ENCODE measurements at regions not wholly inside any gene's neighbourhood (a gene's known extent, or its start where the extent isn't known, plus 50 kb on each side); places are given as distances from the start of the nearest gene placed in this dataset.

DNA sequence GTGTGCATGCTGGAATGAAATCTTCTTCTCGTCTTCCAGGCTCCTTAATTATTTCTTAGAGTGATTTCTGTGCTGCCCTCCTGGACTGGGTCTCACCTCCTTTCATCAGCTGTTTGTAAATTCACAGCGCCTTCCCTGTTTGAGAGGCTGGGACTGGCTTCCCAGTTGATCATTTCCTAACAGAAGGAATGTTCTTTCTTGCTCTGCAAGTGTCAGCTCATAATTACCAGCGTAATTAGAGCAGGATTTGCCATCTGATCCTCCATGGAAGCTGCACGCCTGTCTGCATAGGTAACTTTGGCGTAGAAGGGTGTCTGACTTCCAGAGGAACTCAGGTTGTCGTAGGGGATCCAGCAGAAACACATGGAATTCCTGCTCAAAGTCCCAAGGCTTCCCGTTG, 375.0 kb upstream of the EEF2KMT start:
- H3K27ac ChIP-seq = no peak overlapping the region
- no peak for DNase-seq (ENCODE audit: low read depth, low spot score)

DNA sequence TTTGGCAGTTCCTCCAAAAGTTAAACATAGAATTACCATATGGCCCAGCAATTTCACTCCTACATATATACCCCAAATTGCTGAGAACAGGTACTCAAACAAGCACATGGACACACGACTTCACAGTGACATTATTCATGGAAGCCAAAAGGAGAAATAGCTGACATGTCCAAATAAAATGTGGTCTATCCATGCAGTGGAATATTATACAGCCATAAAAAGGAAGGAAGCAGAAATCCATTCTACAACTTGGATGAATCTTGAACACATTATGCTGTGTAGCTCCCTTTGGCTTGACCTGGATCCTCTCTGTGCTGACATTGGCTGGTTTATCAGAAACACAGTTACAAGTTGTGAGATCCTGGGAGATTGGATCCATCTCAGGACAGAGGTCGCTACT, 370.9 kb upstream of the EEF2KMT start:
- H3K27ac ChIP-seq = no peak overlapping the region
- no peak for DNase-seq (ENCODE audit: low read depth, low spot score)

GRCh38 chr16:5467552-5467951, 370.0 kb upstream of the EEF2KMT start:
- no peak for DNase-seq (ENCODE audit: low read depth, low spot score)
- H3K27ac ChIP-seq = no peak overlapping the region

- no peak overlapping the region for H3K27ac ChIP-seq
- DNase-seq (ENCODE audit: low read depth, low spot score) = no peak
These were observed 369.0 kb upstream of the EEF2KMT start for GRCh38 chr16:5466551-5466950.

GRCh38 chr16:5465714-5466113, 368.1 kb upstream of the EEF2KMT start:
- H3K27ac ChIP-seq = no peak overlapping the region
- no peak for DNase-seq (ENCODE audit: low read depth, low spot score)

- no peak overlapping the region for H3K27ac ChIP-seq
- DNase-seq (ENCODE audit: low read depth, low spot score) = no peak
These were observed 366.2 kb upstream of the EEF2KMT start for GRCh38 chr16:5463820-5464219.

DNA sequence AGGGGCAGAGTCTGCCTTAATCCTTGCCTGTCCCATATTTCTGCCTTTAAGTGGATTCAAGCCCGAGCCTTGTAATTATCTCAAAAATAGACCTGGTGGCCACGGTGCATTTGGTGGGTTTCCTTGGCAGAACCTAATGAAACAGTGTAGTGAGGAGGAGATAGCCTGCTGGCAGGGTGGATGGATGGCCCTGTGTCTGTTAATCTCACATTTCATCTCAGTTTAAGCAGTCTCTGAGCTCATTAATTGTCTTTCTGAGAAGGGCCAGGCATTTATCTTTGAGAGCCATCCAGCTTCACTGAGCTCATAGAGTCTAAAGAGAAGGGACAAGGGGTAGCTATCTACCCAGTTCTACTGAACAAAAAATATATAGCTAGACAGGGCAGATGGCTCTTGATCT, 364.0 kb upstream of the EEF2KMT start:
- no peak for DNase-seq (ENCODE audit: low read depth, low spot score)
- no peak overlapping the region for H3K27ac ChIP-seq

GRCh38 chr16:5461141-5461540, 363.5 kb upstream of the EEF2KMT start:
- no peak overlapping the region for H3K27ac ChIP-seq
- no peak for DNase-seq (ENCODE audit: low read depth, low spot score)

DNA sequence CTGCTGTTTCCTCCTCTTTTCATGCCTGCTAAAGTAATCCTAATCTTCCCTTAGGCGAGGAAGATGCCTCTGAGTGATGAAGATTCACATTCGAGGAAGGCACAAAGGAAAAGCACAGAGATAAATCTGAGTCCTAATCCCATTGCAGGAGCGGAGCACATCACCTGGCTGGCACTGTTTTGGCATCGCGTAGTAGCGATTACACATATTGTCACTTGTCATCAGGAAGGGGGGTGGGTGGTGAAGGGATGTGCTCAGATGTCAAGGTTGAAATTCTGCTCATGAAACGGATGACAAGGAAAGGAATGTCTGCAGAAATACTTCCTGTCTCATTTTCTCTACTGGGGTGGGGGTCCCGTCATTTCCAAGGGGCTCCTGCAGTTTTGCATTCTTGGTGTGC, 363.1 kb upstream of the EEF2KMT start:
- no peak for DNase-seq (ENCODE audit: low read depth, low spot score)

GRCh38 chr16:5459863-5460262, 362.3 kb upstream of the EEF2KMT start:
- H3K27ac ChIP-seq = no peak overlapping the region

More for the DNA sequence above, 363.1 kb upstream of the EEF2KMT start:
- no peak overlapping the region for H3K27ac ChIP-seq

GRCh38 chr16:5455110-5455509, 357.5 kb upstream of the EEF2KMT start:
- H3K27ac ChIP-seq = no peak overlapping the region
- DNase-seq (ENCODE audit: low read depth, low spot score) = no peak

More at GRCh38 chr16:5459863-5460262, 362.3 kb upstream of the EEF2KMT start:
- DNase-seq (ENCODE audit: low read depth, low spot score) = no peak

DNA sequence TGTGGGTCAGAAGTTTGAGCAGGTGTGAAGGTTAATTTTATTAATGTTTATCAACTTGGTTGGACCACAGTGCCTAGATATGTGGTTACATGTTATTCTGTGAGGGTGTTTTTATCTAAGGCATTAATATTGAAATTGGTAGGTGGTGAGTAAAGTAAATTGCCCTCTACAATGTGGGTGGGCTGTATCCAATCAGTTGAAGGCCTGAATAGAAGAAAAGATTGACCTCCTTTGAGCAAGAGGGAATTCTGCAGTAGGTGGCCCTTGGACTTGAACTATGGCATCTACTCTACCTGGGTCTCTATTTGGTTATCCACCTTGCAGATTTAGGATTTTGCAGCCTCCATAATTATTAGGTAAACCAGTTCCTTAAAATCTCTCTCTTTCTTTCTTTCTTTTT, 356.8 kb upstream of the EEF2KMT start:
- H3K27ac ChIP-seq = no peak overlapping the region
- no peak for DNase-seq (ENCODE audit: low read depth, low spot score)

DNA sequence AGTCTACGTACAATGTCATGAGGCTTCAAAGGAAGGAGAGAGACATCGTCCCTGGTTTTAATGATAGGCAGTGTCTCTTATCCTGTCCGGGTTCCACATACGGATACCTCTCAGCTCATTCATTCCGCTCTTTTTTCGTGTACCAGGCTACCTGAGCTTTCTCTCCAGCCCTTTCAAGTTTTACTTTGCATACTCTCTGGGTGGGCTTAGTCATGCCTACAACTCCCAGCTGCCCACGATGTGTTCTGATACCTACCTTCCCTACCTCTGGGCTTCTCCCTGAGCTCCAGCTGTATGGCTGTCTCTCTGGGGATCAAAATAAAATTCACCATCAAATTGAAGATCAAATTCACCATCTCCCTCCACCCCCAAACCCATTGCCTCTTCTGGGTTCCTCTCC, 354.0 kb upstream of the EEF2KMT start:
- H3K27ac ChIP-seq = no peak overlapping the region
- DNase-seq (ENCODE audit: low read depth, low spot score) = no peak

DNA sequence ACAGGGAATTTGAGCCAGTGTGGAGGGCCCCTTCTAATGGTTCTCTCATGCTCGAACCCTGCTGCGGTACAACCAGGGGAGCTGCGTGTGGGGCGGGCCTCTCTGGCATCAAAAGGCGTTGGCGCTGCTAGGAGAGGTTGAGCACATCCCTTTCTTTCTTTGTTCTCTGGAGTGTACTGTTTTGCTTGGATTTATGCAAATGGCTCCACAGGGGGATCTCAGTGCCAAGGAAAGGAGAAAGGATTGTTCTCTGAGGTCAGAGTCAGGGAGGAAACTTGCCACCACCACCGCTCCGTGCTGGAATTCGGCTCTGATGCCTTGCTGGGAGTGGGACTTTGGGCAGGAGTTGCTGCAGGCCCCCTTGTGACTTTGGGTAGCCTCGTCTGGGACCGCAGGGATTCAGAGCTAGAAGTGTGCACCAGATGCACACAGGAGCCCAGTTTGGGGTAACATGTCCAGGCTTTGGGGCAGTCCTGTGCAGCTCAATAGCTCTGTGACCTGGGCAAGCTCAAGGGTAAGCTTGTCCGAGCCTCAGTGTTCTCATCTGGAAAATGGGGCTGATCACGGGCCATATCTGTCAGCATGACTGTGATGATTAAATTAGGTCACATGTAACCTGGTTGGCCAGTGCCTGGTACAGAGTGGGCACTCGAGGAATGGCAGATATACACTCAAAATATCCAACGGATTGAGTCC, 353.0 kb upstream of the EEF2KMT start:
- DNase-seq (ENCODE audit: low read depth, low spot score) = no peak
- no peak overlapping the region for H3K27ac ChIP-seq

- no peak overlapping the region for H3K27ac ChIP-seq
- DNase-seq (ENCODE audit: low read depth, low spot score) = no peak
These were observed 352.3 kb upstream of the EEF2KMT start for GRCh38 chr16:5449901-5450300.

DNA sequence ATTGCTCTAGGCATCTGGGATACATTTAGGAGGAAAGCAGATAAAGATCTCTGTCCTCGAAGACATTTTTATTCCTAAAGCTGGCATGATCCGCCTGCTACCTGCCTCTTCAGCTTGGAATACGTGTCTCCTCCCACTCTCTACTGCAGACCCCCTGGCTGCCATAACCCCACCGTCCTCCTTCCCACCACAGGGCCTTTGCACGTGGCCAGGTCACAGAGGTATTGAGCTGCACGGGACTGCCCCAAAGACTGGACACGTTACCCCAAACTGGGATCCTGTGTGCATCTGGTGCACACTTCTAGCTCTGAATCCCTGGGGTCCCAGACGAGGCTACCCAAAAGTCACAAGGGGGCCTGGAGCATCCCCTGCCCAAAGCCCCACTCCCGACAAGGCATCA, 351.2 kb upstream of the EEF2KMT start:
- no peak overlapping the region for H3K27ac ChIP-seq

GRCh38 chr16:5447734-5448133, 350.1 kb upstream of the EEF2KMT start:
- no peak for DNase-seq (ENCODE audit: low read depth, low spot score)

More for the DNA sequence above, 351.2 kb upstream of the EEF2KMT start:
- DNase-seq (ENCODE audit: low read depth, low spot score) = no peak

DNA sequence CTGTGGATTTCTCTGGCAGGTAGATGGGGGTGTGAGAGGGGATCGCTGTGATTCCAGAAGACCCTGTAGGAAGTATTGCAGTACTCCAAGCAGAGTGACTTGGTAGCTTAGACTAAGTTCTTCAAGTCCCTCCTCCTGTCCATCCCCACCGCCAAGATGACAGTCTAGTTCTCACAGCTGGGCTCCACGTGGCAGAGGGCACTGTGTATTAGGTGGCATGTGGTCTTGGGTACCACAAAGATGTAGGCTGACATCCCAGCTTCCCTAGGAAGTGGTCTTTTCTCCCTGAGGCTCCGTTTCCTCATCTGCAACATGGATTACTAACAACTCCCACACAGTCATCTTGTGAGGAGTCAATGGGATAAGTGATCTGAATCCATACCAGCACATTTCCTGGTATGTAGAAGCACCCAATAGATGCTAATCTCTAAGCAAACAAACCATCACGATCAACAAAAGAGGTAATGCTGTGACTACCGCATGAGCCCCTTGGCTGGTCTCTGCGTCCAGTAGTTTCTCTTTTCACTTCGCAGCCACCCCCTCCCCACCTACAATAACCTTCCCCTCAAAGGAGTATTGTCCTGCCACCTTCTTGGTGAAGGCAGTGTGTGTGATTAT, 349.1 kb upstream of the EEF2KMT start:
- no peak overlapping the region for H3K27ac ChIP-seq
- DNase-seq (ENCODE audit: low read depth, low spot score) = no peak

More at GRCh38 chr16:5447734-5448133, 350.1 kb upstream of the EEF2KMT start:
- no peak overlapping the region for H3K27ac ChIP-seq

GRCh38 chr16:5444189-5444588, 346.6 kb upstream of the EEF2KMT start:
- H3K27ac ChIP-seq = no peak overlapping the region
- no peak for DNase-seq (ENCODE audit: low read depth, low spot score)

- H3K27ac ChIP-seq = no peak overlapping the region
- DNase-seq (ENCODE audit: low read depth, low spot score) = no peak
These were observed 345.4 kb upstream of the EEF2KMT start for GRCh38 chr16:5442986-5443385.

- H3K27ac ChIP-seq = no peak overlapping the region
- DNase-seq (ENCODE audit: low read depth, low spot score) = no peak
These were observed 344.5 kb upstream of the EEF2KMT start for GRCh38 chr16:5442054-5442453.

- no peak overlapping the region for H3K27ac ChIP-seq
- DNase-seq (ENCODE audit: low read depth, low spot score) = no peak
These were observed 341.0 kb upstream of the EEF2KMT start for GRCh38 chr16:5438591-5438990.
